Right lobe of liver (tissue), 6 donors: ENCODE measurements at regions not wholly inside any gene's neighbourhood (a gene's known extent, or its start where the extent isn't known, plus 50 kb on each side); places are given as distances from the start of the nearest gene placed in this dataset.

Experiments used
- ATAC-seq, 4 donors: fragments of 200-7000 bp; cut with Tn5 transposase; one replicate each; pipeline ENCODE4 v1.9.1; 2020; ENCODE audit warnings: mild to moderate bottlenecking in 4 of 4, moderate library complexity in 4 of 4
- DNase-seq, 3 donors: peaks; one replicate each; pipeline ENCODE4 v3.0.0-alpha.2; 2020
- H3K27ac ChIP-seq, 3 donors: fragments of 200-600 bp; one replicate each; pipeline ENCODE4 v1.8.0; 2022
- H3K27me3 ChIP-seq, 2 donors: fragments of 200-600 bp; one replicate each; pipeline ENCODE4 v1.8.0; 2022
- H3K36me3 ChIP-seq, 4 donors: fragments of 200-600 bp; sonication (generic) in 1 of 4; one replicate each; pipeline versions ENCODE4 v1.5.1 to v1.8.0; 2017 to 2022; ENCODE audit warnings: control low read depth in 1 of 4
- H3K4me1 ChIP-seq, 4 donors: fragments of 200-600 bp; sonication (generic) in 1 of 4; one replicate each; pipeline versions ENCODE4 v1.5.1 to v1.8.0; 2017 to 2022; ENCODE audit warnings: control low read depth in 1 of 4
- H3K4me3 ChIP-seq, 3 donors: fragments of 200-600 bp; one replicate each; pipeline ENCODE4 v1.8.0; 2022
- H3K9me3 ChIP-seq, 4 donors: fragments of 200-600 bp; sonication (generic) in 1 of 4; one replicate each; pipeline versions ENCODE4 v1.5.1 to v1.8.0; 2017 to 2022; ENCODE audit warnings: control low read depth in 1 of 4
- POLR2A ChIP-seq: fragments of 450-650 bp; IDR thresholded peaks from one replicate; pipeline ENCODE4 v1.6.1; 2017; ENCODE audit warnings: antibody characterized with exemption, mild to moderate bottlenecking
- WGBS: methylation state at CpG from one replicate; pipeline ENCODE4 v1.1.6; 2018; ENCODE audit warnings: low coverage, low lambda C conversion rate; ENCODE audit not compliant: insufficient coverage; ENCODE audit errors: missing lambda C conversion rate; 5-methylcytosine and 5-hydroxymethylcytosine counted together
- intact Hi-C, 2 donors: fragments of 100-400 bp; cut with DNase I; formaldehyde crosslinking; loops; one replicate each; pipeline versions ENCODE4 v1.11.2 to v1.14.1; 2022
- TF ChIP-seq, protein P1 (sequence below), 4 donors: fragments of 200-600 bp in 3 of 4; fragments of 450-650 bp in 1 of 4; IDR thresholded peaks; one replicate each; pipeline versions ENCODE4 v1.5.1 to v1.8.0; 2016 to 2022; ENCODE audit warnings: antibody characterized with exemption in 4 of 4, mild to moderate bottlenecking in 2 of 4
- donor health status: DM: no; HTN: yes; CAD: no.
- donor health status: DM: no; HTN: no; CAD: no.
- donor health status: DM: no; HTN: no; CAD: no.
- donor health status: DM: no; HTN: yes; CAD: no.
- donor health status: DM: no; HTN: yes; CAD: no.

DNA sequence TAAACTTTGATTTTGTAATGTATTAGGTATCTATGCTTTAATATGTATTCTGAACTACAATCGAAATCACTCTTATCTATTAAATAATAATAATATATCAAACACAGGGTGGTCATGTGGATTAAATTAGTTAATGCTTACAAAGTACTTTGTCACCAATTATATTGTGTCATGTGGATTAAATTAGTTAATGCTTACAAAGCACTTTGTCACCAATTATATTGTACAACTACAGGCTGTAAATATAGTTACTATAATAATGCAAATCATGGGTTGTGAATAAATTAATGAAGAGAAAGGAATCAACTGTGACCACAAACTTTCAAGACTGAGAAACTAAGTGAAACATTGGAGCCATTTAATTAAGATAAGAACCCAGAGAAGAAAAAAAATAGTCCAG, 1929.1 kb upstream of the PCDH20 start:
- no peaks in the 10 kb centered on the region for H3K36me3 ChIP-seq
- TF ChIP-seq, protein P1, sequence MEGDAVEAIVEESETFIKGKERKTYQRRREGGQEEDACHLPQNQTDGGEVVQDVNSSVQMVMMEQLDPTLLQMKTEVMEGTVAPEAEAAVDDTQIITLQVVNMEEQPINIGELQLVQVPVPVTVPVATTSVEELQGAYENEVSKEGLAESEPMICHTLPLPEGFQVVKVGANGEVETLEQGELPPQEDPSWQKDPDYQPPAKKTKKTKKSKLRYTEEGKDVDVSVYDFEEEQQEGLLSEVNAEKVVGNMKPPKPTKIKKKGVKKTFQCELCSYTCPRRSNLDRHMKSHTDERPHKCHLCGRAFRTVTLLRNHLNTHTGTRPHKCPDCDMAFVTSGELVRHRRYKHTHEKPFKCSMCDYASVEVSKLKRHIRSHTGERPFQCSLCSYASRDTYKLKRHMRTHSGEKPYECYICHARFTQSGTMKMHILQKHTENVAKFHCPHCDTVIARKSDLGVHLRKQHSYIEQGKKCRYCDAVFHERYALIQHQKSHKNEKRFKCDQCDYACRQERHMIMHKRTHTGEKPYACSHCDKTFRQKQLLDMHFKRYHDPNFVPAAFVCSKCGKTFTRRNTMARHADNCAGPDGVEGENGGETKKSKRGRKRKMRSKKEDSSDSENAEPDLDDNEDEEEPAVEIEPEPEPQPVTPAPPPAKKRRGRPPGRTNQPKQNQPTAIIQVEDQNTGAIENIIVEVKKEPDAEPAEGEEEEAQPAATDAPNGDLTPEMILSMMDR (IDR thresholded peaks at IDR 0.05) = no peak
- no peak for TF ChIP-seq POLR2A
- no peaks in the 10 kb centered on the region for H3K9me3 ChIP-seq
- 20% methylated on average over 1 of the region's 1 CpG for WGBS
- H3K4me1 ChIP-seq = no peaks in the 10 kb centered on the region
- H3K4me3 ChIP-seq = no peak overlapping the region
- no peaks in the 10 kb centered on the region for H3K27me3 ChIP-seq
- no peak overlapping the region for H3K27ac ChIP-seq
- ATAC-seq (no peak), DNase-seq (no peak)
- intact Hi-C loops = no loop called here

- no peaks in the 10 kb centered on the region for H3K27me3 ChIP-seq
- ATAC-seq (no peak), DNase-seq (no peak)
- H3K9me3 ChIP-seq = no peaks in the 10 kb centered on the region
- H3K4me1 ChIP-seq = no peaks in the 10 kb centered on the region
- no peak for TF ChIP-seq POLR2A
- TF ChIP-seq, protein P1 (IDR thresholded peaks at IDR 0.05) = no peak
- H3K36me3 ChIP-seq = no peaks in the 10 kb centered on the region
- no peak overlapping the region for H3K27ac ChIP-seq
- intact Hi-C loops = no loop called here
- H3K4me3 ChIP-seq = no peak overlapping the region
- 25% methylated on average over 5 of the region's 5 CpGs for WGBS
These were observed 1922.3 kb upstream of the PCDH20 start for GRCh38 chr13:63337921-63338320.

DNA sequence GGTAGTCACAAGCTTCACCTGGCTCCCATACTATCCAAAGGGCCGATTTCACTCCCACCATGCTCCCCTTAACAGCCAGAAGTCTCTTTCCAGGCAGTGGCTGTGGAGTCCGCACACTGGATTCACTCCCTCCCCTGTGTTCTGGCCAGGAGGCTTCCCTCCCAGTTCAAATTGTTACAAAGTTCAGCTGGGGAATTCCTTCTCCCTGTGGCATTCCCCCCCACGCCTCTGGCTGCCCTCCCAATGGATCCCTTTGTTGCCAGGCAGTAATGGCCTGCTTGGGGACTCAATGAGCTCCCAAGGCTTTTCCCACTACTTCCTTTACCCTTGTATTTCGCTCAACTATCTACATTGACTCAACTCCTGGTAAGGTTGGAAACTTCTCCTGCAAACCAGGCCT, 1921.4 kb upstream of the PCDH20 start:
- no peaks in the 10 kb centered on the region for H3K27me3 ChIP-seq
- TF ChIP-seq, protein P1 (IDR thresholded peaks at IDR 0.05) = no peak
- no peak for TF ChIP-seq POLR2A
- intact Hi-C loops = no loop called here
- no peaks in the 10 kb centered on the region for H3K36me3 ChIP-seq
- no peak overlapping the region for H3K4me3 ChIP-seq
- H3K4me1 ChIP-seq = no peaks in the 10 kb centered on the region
- ATAC-seq (no peak), DNase-seq (peak in 1 of 3 donors; percentile 5)
- WGBS = 27% methylated on average over 4 of the region's 4 CpGs
- no peak overlapping the region for H3K27ac ChIP-seq
- H3K9me3 ChIP-seq = no peaks in the 10 kb centered on the region

GRCh38 chr13:63336549-63336948, 1920.9 kb upstream of the PCDH20 start:
- peak in 1 of 3 donors; percentile 20 for DNase-seq
- no peak overlapping the region for H3K27ac ChIP-seq
- TF ChIP-seq POLR2A = no peak
- TF ChIP-seq, protein P1 (IDR thresholded peaks at IDR 0.05) = no peak
- no peaks in the 10 kb centered on the region for H3K9me3 ChIP-seq
- no peaks in the 10 kb centered on the region for H3K36me3 ChIP-seq
- intact Hi-C loops = no loop called here
- no peak for ATAC-seq
- no CpG with 5 or more reads among the region's 1 CpG for WGBS
- no peaks in the 10 kb centered on the region for H3K4me1 ChIP-seq
- no peak overlapping the region for H3K4me3 ChIP-seq
- H3K27me3 ChIP-seq = no peaks in the 10 kb centered on the region

GRCh38 chr13:63327584-63327983, 1911.9 kb upstream of the PCDH20 start:
- Histone ChIP-seq H3K4me1 (no peaks in the 10 kb centered on the region), H3K4me3 (no peak overlapping the region), H3K36me3 (no peaks in the 10 kb centered on the region), H3K27me3 (no peaks in the 10 kb centered on the region), H3K9me3 (no peaks in the 10 kb centered on the region), H3K27ac (no peak overlapping the region)
- intact Hi-C loops = no loop called here
- DNase-seq (no peak), ATAC-seq (no peak)
- WGBS = 47% methylated on average over 1 of the region's 1 CpG
- TF ChIP-seq POLR2A = no peak
- TF ChIP-seq, protein P1 (IDR thresholded peaks at IDR 0.05) = no peak
